Body of pancreas (tissue), 4 donors: ENCODE measurements at regions not wholly inside any gene's neighbourhood (a gene's known extent, or its start where the extent isn't known, plus 50 kb on each side); places are given as distances from the start of the nearest gene placed in this dataset.

Source experiments
- CTCF ChIP-seq, 7 experiments: fragments of 450-650 bp in 4 of 7; fragments of 200-600 bp in 3 of 7; sonication (generic) in 3 of 7; IDR thresholded peaks; one replicate each; pipeline ENCODE4 v1.5.1; 2016 to 2019; ENCODE audit warnings: antibody characterized with exemption in 7 of 7
- POLR2A ChIP-seq, 3 donors: fragments of 450-650 bp; IDR thresholded peaks; one replicate each; pipeline ENCODE4 v1.6.1; 2016; ENCODE audit warnings: antibody characterized with exemption in 3 of 3, mild to moderate bottlenecking in 2 of 3

GRCh38 chr6:93727447-93727846 is 308.1 kb upstream of the EPHA7 start:
- TF ChIP-seq CTCF (IDR thresholded peaks at IDR 0.05) (no peak), POLR2A (IDR thresholded peaks at IDR 0.05) (no peak)
